ENCODE measurements at regions not wholly inside any gene's neighbourhood (a gene's known extent, or its start where the extent isn't known, plus 50 kb on each side); places are given as distances from the start of the nearest gene placed in this dataset.

- TF ChIP-seq CTCF (IDR thresholded peaks at IDR 0.05 in 4 of 5, conservative IDR thresholded peaks at IDR 0.05 in 1 of 5) (no peak), POLR2A (IDR thresholded peaks at IDR 0.05) (no peak)
These were observed 244.8 kb upstream of the FAT3 start for GRCh38 chr11:91979775-91980174.
